GM23338 (cell line): ENCODE measurements at regions not wholly inside any gene's neighbourhood (a gene's known extent, or its start where the extent isn't known, plus 50 kb on each side); places are given as distances from the start of the nearest gene placed in this dataset.

Source experiments
- ATAC-seq: fragments of 200-7000 bp; cut with Tn5 transposase; 3 replicates; pipeline ENCODE4 v1.9.1; 2020
- DNase-seq: peaks from one replicate; pipeline ENCODE4 v3.0.0-alpha.2; 2015; ENCODE audit warnings: low spot score
- H2AFZ ChIP-seq: fragments of 200-600 bp; sonication (generic); 2 replicates; pipeline ENCODE4 v1.8.0; 2016; ENCODE audit warnings: antibody characterized with exemption, mild to moderate bottlenecking, moderate library complexity
- H3F3A ChIP-seq: fragments of 200-600 bp; sonication (generic); replicated peaks from 2 replicates; pipeline ENCODE4 v1.8.0; 2017; ENCODE audit warnings: antibody characterized with exemption, mixed run types, low read depth
- H3K27ac ChIP-seq: fragments of 200-600 bp; sonication (generic); 2 replicates; pipeline ENCODE4 v1.6.1; 2016; ENCODE audit warnings: low read depth
- H3K27me3 ChIP-seq: fragments of 200-600 bp; sonication (generic); 2 replicates; pipeline ENCODE4 v1.8.0; 2016; ENCODE audit warnings: mild to moderate bottlenecking, mixed run types, moderate library complexity; ENCODE audit not compliant: insufficient read depth
- H3K36me3 ChIP-seq: fragments of 200-600 bp; sonication (generic); 2 replicates; pipeline ENCODE4 v1.8.0; 2016; ENCODE audit warnings: mild to moderate bottlenecking; ENCODE audit not compliant: insufficient read depth
- H3K4me1 ChIP-seq: fragments of 200-600 bp; sonication (generic); 2 replicates; pipeline ENCODE4 v1.8.0; 2016; ENCODE audit warnings: mild to moderate bottlenecking, moderate library complexity; ENCODE audit not compliant: insufficient read depth
- H3K4me2 ChIP-seq: fragments of 200-600 bp; sonication (generic); 2 replicates; pipeline ENCODE4 v1.7.1; 2017; ENCODE audit warnings: mixed run types
- H3K4me3 ChIP-seq: fragments of 200-600 bp; sonication (generic); 2 replicates; pipeline ENCODE4 v1.6.1; 2016; ENCODE audit warnings: mixed run types
- H3K79me2 ChIP-seq: fragments of 200-600 bp; sonication (generic); replicated peaks from 2 replicates; pipeline ENCODE4 v1.8.0; 2017; ENCODE audit warnings: mild to moderate bottlenecking; ENCODE audit not compliant: insufficient read depth
- H3K9me2 ChIP-seq: fragments of 200-600 bp; sonication (generic); 2 replicates; pipeline ENCODE4 v1.8.0; 2017; ENCODE audit not compliant: insufficient read depth
- H4K20me1 ChIP-seq: fragments of 200-600 bp; sonication (generic); replicated peaks from 2 replicates; pipeline ENCODE4 v1.8.0; 2017; ENCODE audit warnings: mild to moderate bottlenecking; ENCODE audit not compliant: insufficient read depth
- H3K27ac Mint-ChIP-seq: 2 replicates; pipeline ENCODE4 v1.8.0; 2020; ENCODE audit warnings: inconsistent platforms, mild to moderate bottlenecking, moderate library complexity, mixed read lengths
- H3K27me3 Mint-ChIP-seq: 3 replicates; pipeline ENCODE4 v1.8.0; 2022; ENCODE audit warnings: low read depth, mild to moderate bottlenecking, moderate library complexity, mixed read lengths, inconsistent platforms; ENCODE audit not compliant: insufficient read depth, poor library complexity
- H3K36me3 Mint-ChIP-seq: 3 replicates; pipeline ENCODE4 v1.8.0; 2021; ENCODE audit warnings: low read depth, mild to moderate bottlenecking, inconsistent platforms, moderate library complexity, mixed read lengths
- H3K4me1 Mint-ChIP-seq: 3 replicates; pipeline ENCODE4 v1.8.0; 2020; ENCODE audit warnings: mild to moderate bottlenecking, inconsistent platforms, mixed read lengths
- H3K4me3 Mint-ChIP-seq: 3 replicates; pipeline ENCODE4 v1.8.0; 2021; ENCODE audit warnings: moderate library complexity, mild to moderate bottlenecking, inconsistent platforms, mixed read lengths
- H3K9me3 Mint-ChIP-seq: 3 replicates; pipeline ENCODE4 v1.8.0; 2020; ENCODE audit warnings: moderate library complexity, mild to moderate bottlenecking, inconsistent platforms, mixed read lengths
- CREB1 ChIP-seq: fragments of 250-450 bp; sonication (Bioruptor Pico); IDR thresholded peaks from 2 replicates; pipeline ENCODE4 v1.5.0; 2020; ENCODE audit warnings: low read depth, mild to moderate bottlenecking, moderate library complexity
- CTCF ChIP-seq, 2 experiments: fragments of 200-600 bp in 1 of 2; sonication (generic) in 1 of 2; conservative IDR thresholded peaks; 2 replicates each; pipeline versions ENCODE4 v1.5.1 to v1.6.1; 2016 to 2017; ENCODE audit warnings: antibody characterized with exemption in 2 of 2, low read depth in 2 of 2, mild to moderate bottlenecking in 2 of 2, moderate library complexity in 1 of 2
- ETS1 ChIP-seq: IDR thresholded peaks from 2 replicates; pipeline ENCODE4 v1.6.1; 2016; ENCODE audit warnings: antibody characterized with exemption
- EZH2phosphoT487 ChIP-seq: fragments of 200-600 bp; sonication (generic); IDR thresholded peaks from one replicate; pipeline ENCODE4 v1.8.1; 2018; ENCODE audit warnings: antibody characterized with exemption; ENCODE audit not compliant: unreplicated experiment
- JUNB ChIP-seq: IDR thresholded peaks from one replicate; pipeline ENCODE4 v1.6.1; 2016; ENCODE audit warnings: antibody characterized with exemption; ENCODE audit not compliant: unreplicated experiment
- NANOG ChIP-seq: IDR thresholded peaks from 2 replicates; pipeline ENCODE4 v1.6.1; 2016; ENCODE audit warnings: antibody characterized with exemption, borderline replicate concordance
- POLR2AphosphoS5 ChIP-seq: IDR thresholded peaks from 2 replicates; pipeline ENCODE4 v1.6.1; 2016; ENCODE audit warnings: antibody characterized with exemption, low read depth
- STAT1 ChIP-seq: IDR thresholded peaks from one replicate; pipeline ENCODE4 v1.6.1; 2016; ENCODE audit warnings: antibody characterized with exemption; ENCODE audit not compliant: unreplicated experiment
- ZNF331 ChIP-seq: fragments of 250-450 bp; sonication (Bioruptor Pico); IDR thresholded peaks from 2 replicates; pipeline ENCODE4 v1.5.0; 2020; ENCODE audit warnings: low read depth, mild to moderate bottlenecking, moderate library complexity
- ZNF462 ChIP-seq: fragments of 250-450 bp; sonication (Bioruptor Pico); IDR thresholded peaks from 2 replicates; pipeline ENCODE4 v1.5.0; 2020; ENCODE audit warnings: mild to moderate bottlenecking, moderate library complexity
- TF ChIP-seq, protein P1 (sequence below): IDR thresholded peaks from one replicate; pipeline ENCODE4 v1.6.1; 2018; ENCODE audit warnings: antibody characterized with exemption; ENCODE audit not compliant: unreplicated experiment

GRCh38 chr5:129363991-129364390, 96.1 kb upstream of the ADAMTS19 start (continued):
- TF ChIP-seq ZNF462 (no peak), JUNB (no peak), CTCF (conservative IDR thresholded peaks at IDR 0.05; ENCODE audit: low read depth in 2 of 2) (no peak)

- H3F3A ChIP-seq: no peaks in the 10 kb centered on the region
- TF ChIP-seq CREB1 (CRISPR knock-in tag) (no peak), CTCF (conservative IDR thresholded peaks at IDR 0.05; ENCODE audit: low read depth in 2 of 2) (no peak), NANOG (no peak), ETS1 (no peak), STAT1 (no peak), ZNF331 (no peak), POLR2AphosphoS5 (no peak), EZH2phosphoT487 (no peak)
- TF ChIP-seq, protein P1, sequence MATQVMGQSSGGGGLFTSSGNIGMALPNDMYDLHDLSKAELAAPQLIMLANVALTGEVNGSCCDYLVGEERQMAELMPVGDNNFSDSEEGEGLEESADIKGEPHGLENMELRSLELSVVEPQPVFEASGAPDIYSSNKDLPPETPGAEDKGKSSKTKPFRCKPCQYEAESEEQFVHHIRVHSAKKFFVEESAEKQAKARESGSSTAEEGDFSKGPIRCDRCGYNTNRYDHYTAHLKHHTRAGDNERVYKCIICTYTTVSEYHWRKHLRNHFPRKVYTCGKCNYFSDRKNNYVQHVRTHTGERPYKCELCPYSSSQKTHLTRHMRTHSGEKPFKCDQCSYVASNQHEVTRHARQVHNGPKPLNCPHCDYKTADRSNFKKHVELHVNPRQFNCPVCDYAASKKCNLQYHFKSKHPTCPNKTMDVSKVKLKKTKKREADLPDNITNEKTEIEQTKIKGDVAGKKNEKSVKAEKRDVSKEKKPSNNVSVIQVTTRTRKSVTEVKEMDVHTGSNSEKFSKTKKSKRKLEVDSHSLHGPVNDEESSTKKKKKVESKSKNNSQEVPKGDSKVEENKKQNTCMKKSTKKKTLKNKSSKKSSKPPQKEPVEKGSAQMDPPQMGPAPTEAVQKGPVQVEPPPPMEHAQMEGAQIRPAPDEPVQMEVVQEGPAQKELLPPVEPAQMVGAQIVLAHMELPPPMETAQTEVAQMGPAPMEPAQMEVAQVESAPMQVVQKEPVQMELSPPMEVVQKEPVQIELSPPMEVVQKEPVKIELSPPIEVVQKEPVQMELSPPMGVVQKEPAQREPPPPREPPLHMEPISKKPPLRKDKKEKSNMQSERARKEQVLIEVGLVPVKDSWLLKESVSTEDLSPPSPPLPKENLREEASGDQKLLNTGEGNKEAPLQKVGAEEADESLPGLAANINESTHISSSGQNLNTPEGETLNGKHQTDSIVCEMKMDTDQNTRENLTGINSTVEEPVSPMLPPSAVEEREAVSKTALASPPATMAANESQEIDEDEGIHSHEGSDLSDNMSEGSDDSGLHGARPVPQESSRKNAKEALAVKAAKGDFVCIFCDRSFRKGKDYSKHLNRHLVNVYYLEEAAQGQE: no peak
These were observed 92.2 kb upstream of the ADAMTS19 start for GRCh38 chr5:129367883-129368282.

More at GRCh38 chr5:129367883-129368282, 92.2 kb upstream of the ADAMTS19 start:
- no peaks in the 10 kb centered on the region for H3K79me2 ChIP-seq
- H2AFZ ChIP-seq: no peak overlapping the region
- H3K27me3 Mint-ChIP-seq: no peaks in the 10 kb centered on the region
- no peak overlapping the region for H3K27ac ChIP-seq
- no peaks in the 10 kb centered on the region for H4K20me1 ChIP-seq
- H3K9me3 Mint-ChIP-seq: peaks cover 7% of the 10 kb centered on the region; the same call in 2 of the 3 replicates
- no peaks in the 10 kb centered on the region for H3K4me1 Mint-ChIP-seq
- H3K9me2 ChIP-seq: no peaks in the 10 kb centered on the region
- H3K4me3 ChIP-seq: no peak overlapping the region
- no peaks in the 10 kb centered on the region for H3K27me3 ChIP-seq
- no peak overlapping the region for H3K4me2 ChIP-seq
- no peak overlapping the region for H3K27ac Mint-ChIP-seq
- no peak for DNase-seq
- ATAC-seq: no peak
- H3K36me3 Mint-ChIP-seq: 0 out of 3 replicates have a peak, but pooled peaks cover 3% of the 10 kb centered on the region
- H3K36me3 ChIP-seq: no peaks in the 10 kb centered on the region
- H3K4me1 ChIP-seq: no peaks in the 10 kb centered on the region
- no peak overlapping the region for H3K4me3 Mint-ChIP-seq
